ENCODE measurements at regions not wholly inside any gene's neighbourhood (a gene's known extent, or its start where the extent isn't known, plus 50 kb on each side); places are given as distances from the start of the nearest gene placed in this dataset.
"Not testable (repeated sequence)": the region's sequence is repeated elsewhere in the genome, so short reads cannot be mapped to it uniquely, and the experiment has no call there.

- no peaks in the 10 kb centered on the region for H3K36me3 ChIP-seq (ENCODE audit: control insufficient read depth, insufficient read depth, low read length)
Observed at GRCh38 chr6:134626589-134626988, 308.7 kb upstream of the SGK1 start.

GRCh38 chr6:134626086-134626485, 308.2 kb upstream of the SGK1 start:
- peaks cover 3% of the 10 kb centered on the region for H3K4me1 ChIP-seq (ENCODE audit: control insufficient read depth, insufficient read depth, low read length, poor library complexity, severe bottlenecking)
- H3K36me3 ChIP-seq (ENCODE audit: control insufficient read depth, insufficient read depth, low read length) = no peaks in the 10 kb centered on the region
- H3K4me3 ChIP-seq (ENCODE audit: extremely low read depth, insufficient read depth, low read length, poor library complexity, severe bottlenecking) = no peak overlapping the region
- no peak overlapping the region for H3K27ac ChIP-seq (ENCODE audit: low read depth, low read length, severe bottlenecking)
- H3K9me3 ChIP-seq (ENCODE audit: control insufficient read depth, low read length) = no peaks in the 10 kb centered on the region
- 83 to 92% methylated on average over 1 to 2 of the region's 2 CpGs for WGBS, 2 experiments (ENCODE audit: insufficient coverage in 2 of 2)

More at GRCh38 chr6:134626589-134626988, 308.7 kb upstream of the SGK1 start:
- H3K4me3 ChIP-seq (ENCODE audit: extremely low read depth, insufficient read depth, low read length, poor library complexity, severe bottlenecking) = no peak overlapping the region
- no peaks in the 10 kb centered on the region for H3K9me3 ChIP-seq (ENCODE audit: control insufficient read depth, low read length)
- 83 to 87% methylated on average over 2 of the region's 2 CpGs for WGBS, 2 experiments (ENCODE audit: insufficient coverage in 2 of 2)
- H3K27ac ChIP-seq (ENCODE audit: low read depth, low read length, severe bottlenecking) = no peak overlapping the region
- H3K4me1 ChIP-seq (ENCODE audit: control insufficient read depth, insufficient read depth, low read length, poor library complexity, severe bottlenecking) = peaks cover 3% of the 10 kb centered on the region

DNA sequence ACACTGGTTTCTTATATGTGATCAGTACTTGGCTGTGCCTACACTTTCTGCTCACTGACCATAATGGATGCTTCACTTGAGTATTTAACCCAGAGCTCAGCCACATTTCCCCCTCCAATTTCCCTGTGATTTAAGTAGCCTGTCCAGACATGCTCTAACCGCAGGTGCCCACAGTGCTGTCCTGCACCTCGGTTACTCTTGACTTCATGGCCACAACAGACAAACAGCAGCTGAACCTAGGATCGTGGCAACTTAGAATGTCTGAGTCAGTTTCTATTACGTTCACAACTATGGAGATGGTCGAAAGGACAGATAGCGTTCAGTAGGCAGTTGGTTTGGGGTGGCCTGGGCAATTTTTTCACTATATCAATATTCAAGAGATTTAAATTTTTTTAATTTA, 306.9 kb upstream of the SGK1 start:
- no peaks in the 10 kb centered on the region for H3K36me3 ChIP-seq (ENCODE audit: control insufficient read depth, insufficient read depth, low read length)
- WGBS, 2 experiments (ENCODE audit: insufficient coverage in 2 of 2) = 88 to 100% methylated on average over 3 to 5 of the region's 6 CpGs
- no peaks in the 10 kb centered on the region for H3K9me3 ChIP-seq (ENCODE audit: control insufficient read depth, low read length)
- no peak overlapping the region for H3K4me3 ChIP-seq (ENCODE audit: extremely low read depth, insufficient read depth, low read length, poor library complexity, severe bottlenecking)
- no peak overlapping the region for H3K27ac ChIP-seq (ENCODE audit: low read depth, low read length, severe bottlenecking)
- H3K4me1 ChIP-seq (ENCODE audit: control insufficient read depth, insufficient read depth, low read length, poor library complexity, severe bottlenecking) = peaks cover 3% of the 10 kb centered on the region

GRCh38 chr6:134623401-134623800, 305.5 kb upstream of the SGK1 start:
- Histone ChIP-seq H3K9me3 (ENCODE audit: control insufficient read depth, low read length) (no peaks in the 10 kb centered on the region), H3K4me1 (ENCODE audit: control insufficient read depth, insufficient read depth, low read length, poor library complexity, severe bottlenecking) (peaks cover 3% of the 10 kb centered on the region), H3K27ac (ENCODE audit: low read depth, low read length, severe bottlenecking) (no peak overlapping the region), H3K4me3 (ENCODE audit: extremely low read depth, insufficient read depth, low read length, poor library complexity, severe bottlenecking) (no peak overlapping the region), H3K36me3 (ENCODE audit: control insufficient read depth, insufficient read depth, low read length) (no peaks in the 10 kb centered on the region)
- 87 to 95% methylated on average over 5 of the region's 5 CpGs for WGBS, 2 experiments (ENCODE audit: insufficient coverage in 2 of 2)

- H3K9me3 ChIP-seq (ENCODE audit: control insufficient read depth, low read length) = no peaks in the 10 kb centered on the region
- no peaks in the 10 kb centered on the region for H3K36me3 ChIP-seq (ENCODE audit: control insufficient read depth, insufficient read depth, low read length)
- H3K27ac ChIP-seq (ENCODE audit: low read depth, low read length, severe bottlenecking) = no peak overlapping the region
- no peak overlapping the region for H3K4me3 ChIP-seq (ENCODE audit: extremely low read depth, insufficient read depth, low read length, poor library complexity, severe bottlenecking)
- peaks cover 3% of the 10 kb centered on the region for H3K4me1 ChIP-seq (ENCODE audit: control insufficient read depth, insufficient read depth, low read length, poor library complexity, severe bottlenecking)
- WGBS, 2 experiments (ENCODE audit: insufficient coverage in 2 of 2) = 89 to 92% methylated on average over 3 to 4 of the region's 4 CpGs
Observed at GRCh38 chr6:134622382-134623173, 304.7 kb upstream of the SGK1 start.

DNA sequence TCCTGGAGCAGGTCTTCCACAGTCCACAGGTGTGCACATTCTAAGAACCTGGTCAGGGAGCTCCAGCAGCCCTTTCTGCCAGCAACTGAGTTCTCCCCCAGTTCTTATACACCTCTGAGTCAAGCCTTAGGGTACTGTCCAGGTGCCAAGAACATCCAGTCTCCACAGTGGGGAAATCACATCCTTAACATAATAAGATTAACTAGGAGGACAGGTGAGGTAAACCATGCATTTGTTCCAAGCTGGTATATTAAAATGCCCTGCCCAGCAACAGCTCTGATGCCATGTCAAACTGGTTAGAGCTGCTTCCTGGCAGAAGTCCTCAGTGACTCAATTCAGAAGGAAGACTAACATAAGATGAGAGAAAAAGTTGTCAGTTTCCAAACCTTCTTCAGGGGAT, 303.9 kb upstream of the SGK1 start:
- H3K27ac ChIP-seq (ENCODE audit: low read depth, low read length, severe bottlenecking) = no peak overlapping the region
- no peaks in the 10 kb centered on the region for H3K36me3 ChIP-seq (ENCODE audit: control insufficient read depth, insufficient read depth, low read length)
- H3K4me1 ChIP-seq (ENCODE audit: control insufficient read depth, insufficient read depth, low read length, poor library complexity, severe bottlenecking) = peaks cover 3% of the 10 kb centered on the region
- H3K9me3 ChIP-seq (ENCODE audit: control insufficient read depth, low read length) = no peaks in the 10 kb centered on the region
- H3K4me3 ChIP-seq (ENCODE audit: extremely low read depth, insufficient read depth, low read length, poor library complexity, severe bottlenecking) = no peak overlapping the region

DNA sequence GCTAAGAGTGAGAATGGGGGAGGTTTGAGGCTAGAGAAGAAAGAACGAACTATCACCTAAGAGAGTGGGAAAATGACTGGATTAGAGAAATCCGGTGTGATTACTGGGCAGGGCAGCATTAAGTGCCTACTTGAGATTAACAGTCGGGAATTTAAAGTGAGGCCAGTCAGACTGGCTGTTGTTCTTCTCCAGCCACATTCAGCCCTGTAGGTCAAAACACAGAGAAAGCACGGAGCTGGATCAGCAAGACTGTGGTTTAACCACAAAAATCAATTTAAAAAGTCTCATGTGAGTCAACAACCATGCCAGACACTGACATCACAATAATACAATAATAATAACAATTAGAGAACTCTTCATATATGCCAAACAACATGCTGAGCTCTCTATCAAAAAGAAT, 301.9 kb upstream of the SGK1 start:
- WGBS, 2 experiments (ENCODE audit: insufficient coverage in 2 of 2) = 83 to 88% methylated on average over 3 to 4 of the region's 4 CpGs
- no peaks in the 10 kb centered on the region for H3K36me3 ChIP-seq (ENCODE audit: control insufficient read depth, insufficient read depth, low read length)
- no peak overlapping the region for H3K27ac ChIP-seq (ENCODE audit: low read depth, low read length, severe bottlenecking)
- no peak overlapping the region for H3K4me3 ChIP-seq (ENCODE audit: extremely low read depth, insufficient read depth, low read length, poor library complexity, severe bottlenecking)
- no peaks in the 10 kb centered on the region for H3K9me3 ChIP-seq (ENCODE audit: control insufficient read depth, low read length)
- peaks cover 3% of the 10 kb centered on the region for H3K4me1 ChIP-seq (ENCODE audit: control insufficient read depth, insufficient read depth, low read length, poor library complexity, severe bottlenecking)

DNA sequence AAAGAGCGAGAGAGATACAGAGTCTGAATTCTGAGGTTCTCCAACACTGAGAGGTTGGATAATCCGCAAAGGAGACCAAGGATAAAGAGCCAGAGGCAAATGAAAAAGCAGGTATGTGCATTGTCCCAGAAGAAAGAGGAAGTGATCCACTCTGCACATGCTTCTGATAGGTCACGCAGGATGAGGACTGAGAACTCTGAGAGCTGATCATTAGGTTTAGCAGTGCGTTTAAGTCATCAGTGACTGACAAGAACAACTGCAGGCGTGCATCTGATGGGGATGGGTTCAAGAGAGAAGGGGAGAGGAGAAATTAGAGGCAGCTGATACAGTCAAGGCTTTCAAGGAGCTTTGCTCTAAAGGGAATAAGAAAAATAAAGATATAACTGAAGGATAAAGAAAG, 301.2 kb upstream of the SGK1 start:
- Histone ChIP-seq H3K36me3 (ENCODE audit: control insufficient read depth, insufficient read depth, low read length) (no peaks in the 10 kb centered on the region), H3K27ac (ENCODE audit: low read depth, low read length, severe bottlenecking) (no peak overlapping the region), H3K4me1 (ENCODE audit: control insufficient read depth, insufficient read depth, low read length, poor library complexity, severe bottlenecking) (peaks cover 3% of the 10 kb centered on the region), H3K9me3 (ENCODE audit: control insufficient read depth, low read length) (no peaks in the 10 kb centered on the region), H3K4me3 (ENCODE audit: extremely low read depth, insufficient read depth, low read length, poor library complexity, severe bottlenecking) (no peak overlapping the region)
- 84 to 97% methylated on average over 4 to 5 of the region's 5 CpGs for whole genome bisulfite sequencing, 2 experiments (ENCODE audit: insufficient coverage in 2 of 2)

DNA sequence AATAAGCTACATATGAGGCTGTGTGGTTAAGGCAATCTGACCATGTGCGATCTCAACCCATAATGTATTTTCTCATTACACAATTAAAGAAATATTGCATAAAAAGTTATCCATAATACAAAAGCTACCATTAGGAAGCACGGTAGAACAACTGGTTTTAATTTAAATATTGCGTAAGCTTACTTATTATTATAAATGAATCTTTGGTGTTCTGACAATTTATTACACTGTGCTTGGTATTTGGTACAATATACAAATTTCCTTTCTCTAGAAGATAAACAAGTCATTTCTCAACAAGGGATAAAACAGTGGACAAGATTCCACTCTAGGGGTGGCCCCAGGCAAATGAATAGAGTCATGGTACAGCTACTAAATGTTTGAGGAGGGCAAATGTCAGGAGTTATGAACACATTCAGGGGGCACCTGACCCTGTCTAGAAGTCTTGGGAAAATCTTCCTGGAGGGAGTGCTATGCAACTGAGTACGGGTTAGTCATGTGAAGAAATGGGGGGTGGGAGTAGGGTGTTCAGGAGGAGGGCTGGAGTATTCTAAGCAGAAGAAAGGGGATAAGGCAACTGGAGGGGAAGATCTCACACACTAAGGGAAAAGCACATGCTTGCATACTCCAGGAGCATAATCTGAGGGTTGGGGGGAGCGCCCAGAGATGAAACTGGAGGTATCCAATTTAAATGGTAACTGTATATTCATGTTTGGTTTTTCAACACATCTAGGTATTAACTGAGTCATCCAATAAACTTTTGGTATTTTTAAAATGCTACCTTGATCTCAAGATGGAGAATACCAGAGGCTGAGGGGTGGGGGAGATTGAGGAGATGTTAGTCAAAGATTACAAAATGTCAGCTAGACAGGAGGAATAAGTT, 296.9 kb upstream of the SGK1 start:
- no peaks in the 10 kb centered on the region for H3K36me3 ChIP-seq (ENCODE audit: control insufficient read depth, insufficient read depth, low read length)
- 80 to 100% methylated on average over 1 to 2 of the region's 5 CpGs for WGBS, 2 experiments (ENCODE audit: insufficient coverage in 2 of 2)
- H3K9me3 ChIP-seq (ENCODE audit: control insufficient read depth, low read length) = no peaks in the 10 kb centered on the region
- H3K4me3 ChIP-seq (ENCODE audit: extremely low read depth, insufficient read depth, low read length, poor library complexity, severe bottlenecking) = no peak overlapping the region
- no peak overlapping the region for H3K27ac ChIP-seq (ENCODE audit: low read depth, low read length, severe bottlenecking)
- no peaks in the 10 kb centered on the region for H3K4me1 ChIP-seq (ENCODE audit: control insufficient read depth, insufficient read depth, low read length, poor library complexity, severe bottlenecking)

DNA sequence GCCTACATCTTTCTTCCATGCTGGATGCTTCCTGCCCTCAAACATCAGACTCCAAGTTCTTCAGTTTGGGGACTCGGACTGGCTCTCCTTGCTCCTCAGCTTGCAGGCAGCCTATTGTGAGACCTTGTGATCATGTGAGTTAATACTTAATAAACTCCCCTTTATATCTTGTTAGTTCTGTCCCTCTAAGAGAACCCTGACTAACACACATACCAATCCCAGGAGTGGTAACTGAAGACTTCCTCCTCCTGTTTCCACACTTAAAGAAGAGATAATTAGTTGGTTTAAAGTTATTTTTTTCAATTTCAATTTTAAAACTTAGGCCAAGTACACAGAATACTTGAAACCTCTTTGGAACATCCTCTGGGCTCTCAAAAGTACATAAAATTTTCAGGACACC, 294.2 kb upstream of the SGK1 start:
- not testable (repeated sequence) for H3K4me3 ChIP-seq (ENCODE audit: extremely low read depth, insufficient read depth, low read length, poor library complexity, severe bottlenecking); H3K36me3 ChIP-seq (ENCODE audit: control insufficient read depth, insufficient read depth, low read length); H3K4me1 ChIP-seq (ENCODE audit: control insufficient read depth, insufficient read depth, low read length, poor library complexity, severe bottlenecking); H3K27ac ChIP-seq (ENCODE audit: low read depth, low read length, severe bottlenecking); H3K9me3 ChIP-seq (ENCODE audit: control insufficient read depth, low read length)
- no CpG with 5 or more reads among the region's 1 CpG for WGBS, 2 experiments (ENCODE audit: insufficient coverage in 2 of 2)

GRCh38 chr6:134610411-134610810, 292.5 kb upstream of the SGK1 start:
- Histone ChIP-seq H3K27ac (ENCODE audit: low read depth, low read length, severe bottlenecking) (no peak overlapping the region), H3K9me3 (ENCODE audit: control insufficient read depth, low read length) (no peaks in the 10 kb centered on the region), H3K4me3 (ENCODE audit: extremely low read depth, insufficient read depth, low read length, poor library complexity, severe bottlenecking) (no peak overlapping the region), H3K4me1 (ENCODE audit: control insufficient read depth, insufficient read depth, low read length, poor library complexity, severe bottlenecking) (no peaks in the 10 kb centered on the region), H3K36me3 (ENCODE audit: control insufficient read depth, insufficient read depth, low read length) (no peaks in the 10 kb centered on the region)
- WGBS, 2 experiments (ENCODE audit: insufficient coverage in 2 of 2) = 58 to 80% methylated on average over 2 of the region's 2 CpGs

All from mesodermal cell (in vitro differentiated cells).